ENCODE measurements at regions not wholly inside any gene's neighbourhood (a gene's known extent, or its start where the extent isn't known, plus 50 kb on each side); places are given as distances from the start of the nearest gene placed in this dataset.
"Not testable (repeated sequence)": the region's sequence is repeated elsewhere in the genome, so short reads cannot be mapped to it uniquely, and the experiment has no call there.

GRCh38 chr10:130512936-130513335 is 376.7 kb downstream of the GLRX3 start:
- DNase-seq (ENCODE audit: low read depth) = no peak

GRCh38 chr10:130513686-130514476 is 377.7 kb downstream of the GLRX3 start:
- DNase-seq (ENCODE audit: low read depth) = no peak

GRCh38 chr10:130515670-130516069 is 379.5 kb downstream of the GLRX3 start:
- DNase-seq (ENCODE audit: low read depth) = no peak

- DNase-seq (ENCODE audit: low read depth) = no peak
Measured at GRCh38 chr10:130516141-130516735, 380.0 kb downstream of the GLRX3 start.

- not testable (repeated sequence) for DNase-seq (ENCODE audit: low read depth)
Measured at GRCh38 chr10:130518921-130519320, 382.7 kb downstream of the GLRX3 start.

- no peak for DNase-seq (ENCODE audit: low read depth)
Measured at GRCh38 chr10:130519791-130520190, 383.6 kb downstream of the GLRX3 start.

- DNase-seq (ENCODE audit: low read depth) = no peak
Measured at GRCh38 chr10:130531312-130531711, 395.1 kb downstream of the GLRX3 start.

GRCh38 chr10:130541090-130541489 is 404.9 kb downstream of the GLRX3 start:
- no peak for DNase-seq (ENCODE audit: low read depth)

GRCh38 chr10:130542761-130543160 is 406.6 kb downstream of the GLRX3 start:
- no peak for DNase-seq (ENCODE audit: low read depth)

GRCh38 chr10:130543794-130544193 is 407.6 kb downstream of the GLRX3 start:
- no peak for DNase-seq (ENCODE audit: low read depth)

GRCh38 chr10:130545122-130545521 is 408.9 kb downstream of the GLRX3 start:
- no peak for DNase-seq (ENCODE audit: low read depth)

GRCh38 chr10:130545697-130546096 is 409.5 kb downstream of the GLRX3 start:
- no peak for DNase-seq (ENCODE audit: low read depth)

GRCh38 chr10:130546841-130547240 is 410.6 kb downstream of the GLRX3 start:
- no peak for DNase-seq (ENCODE audit: low read depth)

- DNase-seq (ENCODE audit: low read depth) = no peak
Measured at GRCh38 chr10:130547368-130547767, 411.2 kb downstream of the GLRX3 start.

GRCh38 chr10:130550952-130551674 is 414.9 kb downstream of the GLRX3 start:
- DNase-seq (ENCODE audit: low read depth) = no peak

- DNase-seq (ENCODE audit: low read depth) = no peak
Measured at GRCh38 chr10:130551676-130552075, 415.5 kb downstream of the GLRX3 start.

- no peak for DNase-seq (ENCODE audit: low read depth)
Measured at GRCh38 chr10:130553826-130554225, 417.6 kb downstream of the GLRX3 start.

- no peak for DNase-seq (ENCODE audit: low read depth)
Measured at GRCh38 chr10:130554701-130555410, 418.7 kb downstream of the GLRX3 start.

- no peak for DNase-seq (ENCODE audit: low read depth)
Measured at GRCh38 chr10:130555411-130555750, 419.2 kb downstream of the GLRX3 start.

GRCh38 chr10:130557181-130557845 is 421.1 kb downstream of the GLRX3 start:
- DNase-seq (ENCODE audit: low read depth) = no peak

- DNase-seq (ENCODE audit: low read depth) = no peak
Measured at GRCh38 chr10:130558746-130559546, 422.8 kb downstream of the GLRX3 start.

Data from stromal cell of bone marrow (primary cell).